ENCODE measurements at regions not wholly inside any gene's neighbourhood (a gene's known extent, or its start where the extent isn't known, plus 50 kb on each side); places are given as distances from the start of the nearest gene placed in this dataset.

DNA sequence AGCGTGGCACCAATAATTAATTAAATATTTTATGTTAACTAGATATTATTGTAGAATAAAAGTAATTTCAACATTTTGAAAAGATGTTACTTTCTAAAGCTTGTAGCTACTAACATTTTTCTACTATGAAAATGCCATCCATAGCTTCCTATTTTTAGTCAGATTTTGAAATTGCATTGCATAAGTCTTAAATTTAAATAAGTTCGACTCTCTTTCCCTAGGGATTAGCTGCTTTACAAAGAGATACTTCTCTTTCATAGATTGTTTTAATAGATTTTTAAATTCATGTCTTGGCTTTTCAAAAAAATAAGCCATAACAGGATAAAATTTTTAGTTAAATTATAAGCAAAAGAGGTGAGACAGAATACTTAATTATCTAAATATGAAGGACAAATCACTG is 1279.6 kb downstream of the KCNT2 start:
- TF ChIP-seq, protein P1, sequence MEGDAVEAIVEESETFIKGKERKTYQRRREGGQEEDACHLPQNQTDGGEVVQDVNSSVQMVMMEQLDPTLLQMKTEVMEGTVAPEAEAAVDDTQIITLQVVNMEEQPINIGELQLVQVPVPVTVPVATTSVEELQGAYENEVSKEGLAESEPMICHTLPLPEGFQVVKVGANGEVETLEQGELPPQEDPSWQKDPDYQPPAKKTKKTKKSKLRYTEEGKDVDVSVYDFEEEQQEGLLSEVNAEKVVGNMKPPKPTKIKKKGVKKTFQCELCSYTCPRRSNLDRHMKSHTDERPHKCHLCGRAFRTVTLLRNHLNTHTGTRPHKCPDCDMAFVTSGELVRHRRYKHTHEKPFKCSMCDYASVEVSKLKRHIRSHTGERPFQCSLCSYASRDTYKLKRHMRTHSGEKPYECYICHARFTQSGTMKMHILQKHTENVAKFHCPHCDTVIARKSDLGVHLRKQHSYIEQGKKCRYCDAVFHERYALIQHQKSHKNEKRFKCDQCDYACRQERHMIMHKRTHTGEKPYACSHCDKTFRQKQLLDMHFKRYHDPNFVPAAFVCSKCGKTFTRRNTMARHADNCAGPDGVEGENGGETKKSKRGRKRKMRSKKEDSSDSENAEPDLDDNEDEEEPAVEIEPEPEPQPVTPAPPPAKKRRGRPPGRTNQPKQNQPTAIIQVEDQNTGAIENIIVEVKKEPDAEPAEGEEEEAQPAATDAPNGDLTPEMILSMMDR (conservative IDR thresholded peaks at IDR 0.05): no peak
- no peak for TF ChIP-seq EZH2 (IDR thresholded peaks at IDR 0.05; ENCODE audit: low read depth)

Measured in PC-9 (cell line).